ENCODE measurements at regions not wholly inside any gene's neighbourhood (a gene's known extent, or its start where the extent isn't known, plus 50 kb on each side); places are given as distances from the start of the nearest gene placed in this dataset.

GRCh38 chr18:27838225-27838624 is 338.7 kb downstream of the CDH2 start:
- no peak for FAIRE-seq

GRCh38 chr18:27826101-27826500 is 350.8 kb downstream of the CDH2 start:
- no peak for FAIRE-seq
- DNase-seq (ENCODE audit: low spot score) = no peak

More at GRCh38 chr18:27838225-27838624, 338.7 kb downstream of the CDH2 start:
- DNase-seq (ENCODE audit: low spot score) = no peak

GRCh38 chr18:27825689-27826088 is 351.2 kb downstream of the CDH2 start:
- no peak for FAIRE-seq

GRCh38 chr18:27824841-27825681 is 351.9 kb downstream of the CDH2 start:
- FAIRE-seq = no peak
- no peak for DNase-seq (ENCODE audit: low spot score)

More at GRCh38 chr18:27825689-27826088, 351.2 kb downstream of the CDH2 start:
- DNase-seq (ENCODE audit: low spot score) = no peak

- no peak for DNase-seq (ENCODE audit: low spot score)
- no peak for FAIRE-seq
Measured at GRCh38 chr18:27824275-27824674, 352.7 kb downstream of the CDH2 start.

GRCh38 chr18:27823053-27823452 is 353.9 kb downstream of the CDH2 start:
- DNase-seq (ENCODE audit: low spot score) = no peak
- no peak for FAIRE-seq

- no peak for FAIRE-seq
Measured at GRCh38 chr18:27808683-27809082, 368.2 kb downstream of the CDH2 start.

GRCh38 chr18:27803957-27804356 is 373.0 kb downstream of the CDH2 start:
- FAIRE-seq (no peak), DNase-seq (ENCODE audit: low spot score) (no peak)

More at GRCh38 chr18:27808683-27809082, 368.2 kb downstream of the CDH2 start:
- no peak for DNase-seq (ENCODE audit: low spot score)

- DNase-seq (ENCODE audit: low spot score) (no peak), FAIRE-seq (no peak)
Measured at GRCh38 chr18:27797484-27797883, 379.4 kb downstream of the CDH2 start.

- FAIRE-seq = no peak
- no peak for DNase-seq (ENCODE audit: low spot score)
Measured at GRCh38 chr18:27794181-27794926, 382.6 kb downstream of the CDH2 start.

GRCh38 chr18:27793013-27793785 is 383.7 kb downstream of the CDH2 start:
- DNase-seq (ENCODE audit: low spot score) = no peak

GRCh38 chr18:27789406-27789805 is 387.5 kb downstream of the CDH2 start:
- DNase-seq (ENCODE audit: low spot score) (no peak), FAIRE-seq (no peak)

More at GRCh38 chr18:27793013-27793785, 383.7 kb downstream of the CDH2 start:
- FAIRE-seq = no peak

GRCh38 chr18:27787547-27787946 is 389.4 kb downstream of the CDH2 start:
- DNase-seq (ENCODE audit: low spot score) (no peak), FAIRE-seq (no peak)

- no peak for FAIRE-seq
- no peak for DNase-seq (ENCODE audit: low spot score)
Measured at GRCh38 chr18:27785815-27786471, 391.0 kb downstream of the CDH2 start.

GRCh38 chr18:27780061-27780745 is 396.7 kb downstream of the CDH2 start:
- no peak for DNase-seq (ENCODE audit: low spot score)
- no peak for FAIRE-seq

GRCh38 chr18:27778925-27779324 is 398.0 kb downstream of the CDH2 start:
- FAIRE-seq (no peak), DNase-seq (ENCODE audit: low spot score) (no peak)

GRCh38 chr18:27778441-27778840 is 398.5 kb downstream of the CDH2 start:
- no peak for FAIRE-seq
- DNase-seq (ENCODE audit: low spot score) = peak; percentile 2

- no peak for DNase-seq (ENCODE audit: low spot score)
- FAIRE-seq = no peak
Measured at GRCh38 chr18:27772081-27772480, 404.8 kb downstream of the CDH2 start.

GRCh38 chr18:27771571-27771970 is 405.4 kb downstream of the CDH2 start:
- FAIRE-seq (no peak), DNase-seq (ENCODE audit: low spot score) (no peak)

GRCh38 chr18:27769152-27769551 is 407.8 kb downstream of the CDH2 start:
- no peak for DNase-seq (ENCODE audit: low spot score)
- no peak for FAIRE-seq

- DNase-seq (ENCODE audit: low spot score) (no peak), FAIRE-seq (no peak)
Measured at GRCh38 chr18:27763936-27764335, 413.0 kb downstream of the CDH2 start.
